ENCODE measurements at regions not wholly inside any gene's neighbourhood (a gene's known extent, or its start where the extent isn't known, plus 50 kb on each side); places are given as distances from the start of the nearest gene placed in this dataset.

DNA sequence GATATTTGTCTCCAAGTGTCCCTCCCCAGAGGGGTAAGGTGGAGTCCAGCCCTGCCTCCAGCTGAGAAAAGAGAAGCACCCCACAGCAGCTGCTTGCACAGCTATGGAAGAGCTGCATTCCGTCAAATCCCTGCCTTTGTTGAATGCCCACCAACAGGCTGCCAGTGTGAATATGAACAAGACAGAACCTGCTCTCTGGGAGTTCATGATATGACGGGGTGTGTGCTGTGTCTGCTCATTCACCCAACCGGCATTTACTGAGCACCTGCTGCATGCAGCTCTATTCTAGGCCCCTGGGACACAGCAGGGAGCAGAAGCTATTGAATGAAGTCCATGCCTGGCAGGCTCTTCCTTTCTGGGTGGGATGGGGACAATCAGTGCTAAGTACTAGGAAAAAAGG, 238.8 kb downstream of the GADD45G start:
- no peak for TF ChIP-seq POLR2A (IDR thresholded peaks at IDR 0.05)
- no peak for TF ChIP-seq POLR2AphosphoS5 (IDR thresholded peaks at IDR 0.05)
- TF ChIP-seq, protein P1, sequence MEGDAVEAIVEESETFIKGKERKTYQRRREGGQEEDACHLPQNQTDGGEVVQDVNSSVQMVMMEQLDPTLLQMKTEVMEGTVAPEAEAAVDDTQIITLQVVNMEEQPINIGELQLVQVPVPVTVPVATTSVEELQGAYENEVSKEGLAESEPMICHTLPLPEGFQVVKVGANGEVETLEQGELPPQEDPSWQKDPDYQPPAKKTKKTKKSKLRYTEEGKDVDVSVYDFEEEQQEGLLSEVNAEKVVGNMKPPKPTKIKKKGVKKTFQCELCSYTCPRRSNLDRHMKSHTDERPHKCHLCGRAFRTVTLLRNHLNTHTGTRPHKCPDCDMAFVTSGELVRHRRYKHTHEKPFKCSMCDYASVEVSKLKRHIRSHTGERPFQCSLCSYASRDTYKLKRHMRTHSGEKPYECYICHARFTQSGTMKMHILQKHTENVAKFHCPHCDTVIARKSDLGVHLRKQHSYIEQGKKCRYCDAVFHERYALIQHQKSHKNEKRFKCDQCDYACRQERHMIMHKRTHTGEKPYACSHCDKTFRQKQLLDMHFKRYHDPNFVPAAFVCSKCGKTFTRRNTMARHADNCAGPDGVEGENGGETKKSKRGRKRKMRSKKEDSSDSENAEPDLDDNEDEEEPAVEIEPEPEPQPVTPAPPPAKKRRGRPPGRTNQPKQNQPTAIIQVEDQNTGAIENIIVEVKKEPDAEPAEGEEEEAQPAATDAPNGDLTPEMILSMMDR (IDR thresholded peaks at IDR 0.05), result no peak
- no peak for TF ChIP-seq EP300 (IDR thresholded peaks at IDR 0.05; ENCODE audit: low read depth)
- in situ Hi-C loops (cut with MboI; ENCODE audit: low pct_ligation_motif_present in 1 of 4, low pct_unique_long_range_greater_than_20kb in 1 of 4, low sequenced_read_pairs in 3 of 4) (no loop called here), intact Hi-C loops (cut with DNase I; ENCODE audit: low total_unique reads) (loop anchor here (10.0 kb wide), 1 partner anchor 159 kb away; no protein-coding TSS in a partner anchor)
- Histone ChIP-seq H3K27me3 (no peaks in the 10 kb centered on the region), H3K4me1 (peaks cover 0 to 39% (median 7%) of the 10 kb centered on the region in 4 donors), H3K4me3 (no peak overlapping the region), H3K27ac (no peak overlapping the region), H3K9me3 (no peaks in the 10 kb centered on the region), H3K36me3 (no peaks in the 10 kb centered on the region)
- no peak for DNase-seq
- WGBS, 2 donors (ENCODE audit: low coverage in 1 of 2), result 95% methylated on average over 3 of the region's 3 CpGs; no CpG with 5 or more reads in 1 of the 2 donors

DNA sequence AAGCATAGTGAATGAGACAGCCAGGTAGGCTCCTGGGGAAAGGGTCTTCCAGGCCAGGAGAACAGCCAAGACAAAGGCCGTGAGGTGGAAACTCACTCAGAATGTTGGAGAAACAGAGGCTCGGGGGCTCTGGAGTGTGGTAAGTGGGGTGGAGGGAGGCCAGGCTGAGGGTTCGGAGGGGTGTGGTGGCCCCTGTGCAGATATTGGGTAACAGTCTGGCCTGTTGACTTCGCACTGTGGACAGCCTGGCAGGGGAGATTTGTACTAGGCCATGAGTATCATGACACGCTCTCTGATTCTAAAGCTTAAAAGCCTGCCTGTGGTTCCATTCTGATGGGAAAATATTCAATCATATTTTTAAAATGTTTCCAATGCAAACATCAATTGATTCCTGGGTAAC, 239.3 kb downstream of the GADD45G start:
- TF ChIP-seq EP300 (IDR thresholded peaks at IDR 0.05; ENCODE audit: low read depth) (no peak), POLR2AphosphoS5 (IDR thresholded peaks at IDR 0.05) (no peak), POLR2A (IDR thresholded peaks at IDR 0.05) (no peak)
- TF ChIP-seq, protein P1 (IDR thresholded peaks at IDR 0.05), result no peak
- Histone ChIP-seq H3K27me3 (no peaks in the 10 kb centered on the region), H3K4me3 (no peak overlapping the region), H3K27ac (no peak overlapping the region), H3K9me3 (no peaks in the 10 kb centered on the region), H3K4me1 (peaks cover 0 to 34% (median 7%) of the 10 kb centered on the region in 4 donors), H3K36me3 (no peaks in the 10 kb centered on the region)
- no peak for DNase-seq
- 91 to 100% methylated on average over 1 to 5 of the region's 5 CpGs for WGBS, 2 donors (ENCODE audit: low coverage in 1 of 2)
- intact Hi-C loops (cut with DNase I; ENCODE audit: low total_unique reads), result loop anchor here (10.0 kb wide), 1 partner anchor 159 kb away; no protein-coding TSS in a partner anchor
- in situ Hi-C loops (cut with MboI; ENCODE audit: low pct_ligation_motif_present in 1 of 4, low pct_unique_long_range_greater_than_20kb in 1 of 4, low sequenced_read_pairs in 3 of 4), result no loop called here

DNA sequence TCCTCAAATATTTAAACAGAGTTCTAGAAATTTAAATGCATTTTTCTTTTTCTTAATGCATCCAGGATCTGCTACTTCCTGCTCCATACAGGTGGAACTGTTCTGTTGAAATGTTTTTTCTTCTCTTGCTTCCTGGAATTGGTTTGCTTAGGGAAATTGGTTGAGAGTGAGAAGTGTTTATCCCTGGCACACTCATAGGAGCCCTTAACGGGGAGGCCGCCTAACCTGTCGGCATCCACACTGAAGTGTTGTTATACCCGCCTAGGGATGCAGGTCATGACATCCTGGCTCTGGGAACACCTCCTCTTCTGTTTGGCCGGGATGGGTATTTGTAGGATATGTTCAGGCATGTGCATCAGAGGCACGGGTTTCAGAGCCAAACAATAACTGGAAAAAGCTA, 239.7 kb downstream of the GADD45G start:
- Histone ChIP-seq H3K27me3 (no peaks in the 10 kb centered on the region), H3K4me1 (peaks cover 0 to 31% (median 5%) of the 10 kb centered on the region in 4 donors), H3K27ac (no peak overlapping the region), H3K4me3 (no peak overlapping the region), H3K9me3 (no peaks in the 10 kb centered on the region), H3K36me3 (no peaks in the 10 kb centered on the region)
- WGBS, 2 donors (ENCODE audit: low coverage in 1 of 2), result 53 to 54% methylated on average over 6 of the region's 6 CpGs
- TF ChIP-seq, protein P1 (IDR thresholded peaks at IDR 0.05), result no peak
- TF ChIP-seq EP300 (IDR thresholded peaks at IDR 0.05; ENCODE audit: low read depth) (no peak), POLR2A (IDR thresholded peaks at IDR 0.05) (no peak), POLR2AphosphoS5 (IDR thresholded peaks at IDR 0.05) (no peak)
- in situ Hi-C loops (cut with MboI; ENCODE audit: low pct_ligation_motif_present in 1 of 4, low pct_unique_long_range_greater_than_20kb in 1 of 4, low sequenced_read_pairs in 3 of 4), result no loop called here
- no peak for DNase-seq
- intact Hi-C loops (cut with DNase I; ENCODE audit: low total_unique reads), result loop anchor here (10.0 kb wide), 1 partner anchor 160 kb away; no protein-coding TSS in a partner anchor

DNA sequence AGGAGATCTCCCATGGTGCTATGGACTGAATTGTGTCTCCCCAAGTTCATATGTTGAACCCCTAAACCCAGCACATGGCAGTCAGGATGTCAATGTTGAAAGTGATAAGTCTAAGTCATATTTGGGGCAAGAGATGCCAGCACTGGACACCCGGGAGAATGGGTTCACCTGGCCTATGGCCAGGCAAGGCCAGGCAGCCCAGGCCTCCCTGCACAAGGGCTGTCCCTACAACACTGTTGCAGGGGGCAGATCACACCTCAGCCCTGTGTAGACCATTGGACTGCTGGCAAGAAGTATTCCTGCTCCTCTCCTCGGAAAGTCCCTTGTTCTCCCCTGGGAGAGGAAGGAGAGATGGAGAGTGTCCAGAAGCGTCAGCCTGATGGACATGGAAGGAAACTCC, 240.5 kb downstream of the GADD45G start:
- Histone ChIP-seq H3K4me1 (peaks cover 0 to 25% (median 2%) of the 10 kb centered on the region in 4 donors), H3K4me3 (no peak overlapping the region), H3K27me3 (no peaks in the 10 kb centered on the region), H3K9me3 (no peaks in the 10 kb centered on the region), H3K36me3 (no peaks in the 10 kb centered on the region), H3K27ac (no peak overlapping the region)
- no peak for DNase-seq
- TF ChIP-seq POLR2AphosphoS5 (IDR thresholded peaks at IDR 0.05) (no peak), EP300 (IDR thresholded peaks at IDR 0.05; ENCODE audit: low read depth) (no peak), POLR2A (IDR thresholded peaks at IDR 0.05) (no peak)
- TF ChIP-seq, protein P1 (IDR thresholded peaks at IDR 0.05), result no peak
- 70 to 100% methylated on average over 1 to 3 of the region's 3 CpGs for WGBS, 2 donors (ENCODE audit: low coverage in 1 of 2)
- in situ Hi-C loops (cut with MboI; ENCODE audit: low pct_ligation_motif_present in 1 of 4, low pct_unique_long_range_greater_than_20kb in 1 of 4, low sequenced_read_pairs in 3 of 4) (no loop called here), intact Hi-C loops (cut with DNase I; ENCODE audit: low total_unique reads) (loop anchor here (10.0 kb wide), 1 partner anchor 161 kb away; no protein-coding TSS in a partner anchor)
